ENCODE measurements at regions not wholly inside any gene's neighbourhood (a gene's known extent, or its start where the extent isn't known, plus 50 kb on each side); places are given as distances from the start of the nearest gene placed in this dataset.
"Not testable (repeated sequence)": the region's sequence is repeated elsewhere in the genome, so short reads cannot be mapped to it uniquely, and the experiment has no call there.

GRCh38 chrX:97907791-97908190, 1024.1 kb downstream of the RPA4 start:
- Mint-ChIP-seq H3K27ac (no peak overlapping the region), H3K27me3 (ENCODE audit: low read depth) (no peaks in the 10 kb centered on the region), H3K36me3 (peaks cover 8% of the 10 kb centered on the region), H3K4me3 (no peak overlapping the region), H3K4me1 (peaks cover 2% of the 10 kb centered on the region), H3K9me3 (peaks cover 36% of the 10 kb centered on the region)
- TF ChIP-seq CTCF (IDR thresholded peaks at IDR 0.05; ENCODE audit: unreplicated experiment): no peak
- no peak for DNase-seq (ENCODE audit: low spot score in 2 of 2, unreplicated experiment in 2 of 2)

- Mint-ChIP-seq H3K27ac (no peak overlapping the region), H3K9me3 (peaks cover 33% of the 10 kb centered on the region), H3K4me1 (peaks cover 2% of the 10 kb centered on the region), H3K4me3 (no peak overlapping the region), H3K27me3 (ENCODE audit: low read depth) (no peaks in the 10 kb centered on the region), H3K36me3 (peaks cover 8% of the 10 kb centered on the region)
- DNase-seq (ENCODE audit: low spot score in 2 of 2, unreplicated experiment in 2 of 2): no peak
- no peak for TF ChIP-seq CTCF (IDR thresholded peaks at IDR 0.05; ENCODE audit: unreplicated experiment)
Observed at GRCh38 chrX:97909245-97909644, 1025.5 kb downstream of the RPA4 start.

- not testable (repeated sequence) for H3K4me3 Mint-ChIP-seq; H3K4me1 Mint-ChIP-seq; H3K27me3 Mint-ChIP-seq (ENCODE audit: low read depth); H3K27ac Mint-ChIP-seq; DNase-seq (ENCODE audit: low spot score in 2 of 2, unreplicated experiment in 2 of 2); H3K36me3 Mint-ChIP-seq
- H3K9me3 Mint-ChIP-seq: peaks cover 47% of the 10 kb centered on the region
Observed at GRCh38 chrX:97915390-97915789, 1031.7 kb downstream of the RPA4 start.

- not testable (repeated sequence) for DNase-seq (ENCODE audit: low spot score in 2 of 2, unreplicated experiment in 2 of 2); H3K4me1 Mint-ChIP-seq
- H3K9me3 Mint-ChIP-seq: peaks cover 74% of the 10 kb centered on the region
Observed at GRCh38 chrX:97921223-97921622, 1037.5 kb downstream of the RPA4 start.

DNA sequence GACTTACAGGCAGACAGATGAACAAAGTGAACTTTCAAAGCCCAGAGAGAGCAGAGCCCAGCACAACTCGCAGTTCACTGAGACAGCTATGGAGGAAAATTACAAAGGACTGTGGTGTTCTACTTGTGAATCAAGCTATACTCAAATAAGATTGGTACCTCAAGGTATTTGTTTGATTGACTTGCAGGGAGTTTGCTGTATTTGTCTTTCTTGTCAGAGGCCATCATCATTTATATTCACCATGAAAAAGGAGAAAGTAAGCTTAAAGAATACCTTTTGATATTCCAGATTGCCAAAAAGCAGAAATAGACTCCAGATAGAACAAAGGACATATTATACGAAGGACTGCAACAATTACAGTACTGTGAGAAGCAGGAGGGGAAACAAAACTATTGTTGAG, 1047.9 kb downstream of the RPA4 start:
- no peaks in the 10 kb centered on the region for H3K36me3 Mint-ChIP-seq
- no peak overlapping the region for H3K4me3 Mint-ChIP-seq
- peaks cover 7% of the 10 kb centered on the region for H3K4me1 Mint-ChIP-seq
- no peak overlapping the region for H3K27ac Mint-ChIP-seq
- H3K27me3 Mint-ChIP-seq (ENCODE audit: low read depth): no peaks in the 10 kb centered on the region
- no peak for TF ChIP-seq CTCF (IDR thresholded peaks at IDR 0.05; ENCODE audit: unreplicated experiment)
- DNase-seq (ENCODE audit: low spot score in 2 of 2, unreplicated experiment in 2 of 2): no peak
- H3K9me3 Mint-ChIP-seq: no peaks in the 10 kb centered on the region

More at GRCh38 chrX:97921223-97921622, 1037.5 kb downstream of the RPA4 start:
- H3K27me3 Mint-ChIP-seq (ENCODE audit: low read depth); H3K4me3 Mint-ChIP-seq; H3K27ac Mint-ChIP-seq: not testable (repeated sequence)
- H3K36me3 Mint-ChIP-seq: peaks cover 14% of the 10 kb centered on the region

GRCh38 chrX:97936296-97936695, 1052.6 kb downstream of the RPA4 start:
- TF ChIP-seq CTCF (IDR thresholded peaks at IDR 0.05; ENCODE audit: unreplicated experiment): no peak
- no peak overlapping the region for H3K27ac Mint-ChIP-seq
- no peaks in the 10 kb centered on the region for H3K36me3 Mint-ChIP-seq
- H3K9me3 Mint-ChIP-seq: no peaks in the 10 kb centered on the region
- H3K27me3 Mint-ChIP-seq (ENCODE audit: low read depth): no peaks in the 10 kb centered on the region
- H3K4me1 Mint-ChIP-seq: peaks cover 7% of the 10 kb centered on the region
- no peak for DNase-seq (ENCODE audit: low spot score in 2 of 2, unreplicated experiment in 2 of 2)
- no peak overlapping the region for H3K4me3 Mint-ChIP-seq

- H3K4me3 Mint-ChIP-seq: no peak overlapping the region
- peaks cover 4% of the 10 kb centered on the region for H3K9me3 Mint-ChIP-seq
- no peaks in the 10 kb centered on the region for H3K27me3 Mint-ChIP-seq (ENCODE audit: low read depth)
- H3K27ac Mint-ChIP-seq: no peak overlapping the region
- no peak for TF ChIP-seq CTCF (IDR thresholded peaks at IDR 0.05; ENCODE audit: unreplicated experiment)
- DNase-seq (ENCODE audit: low spot score in 2 of 2, unreplicated experiment in 2 of 2): no peak
- no peaks in the 10 kb centered on the region for H3K36me3 Mint-ChIP-seq
- H3K4me1 Mint-ChIP-seq: peaks cover 7% of the 10 kb centered on the region
Observed at GRCh38 chrX:97938706-97939105, 1055.0 kb downstream of the RPA4 start.

All from mesothelial cell of epicardium (in vitro differentiated cells).